Stomach (tissue), 8 donors: ENCODE measurements at regions not wholly inside any gene's neighbourhood (a gene's known extent, or its start where the extent isn't known, plus 50 kb on each side); places are given as distances from the start of the nearest gene placed in this dataset.
A peak's percentile ranks its signal among the peaks of the same experiment; 100 is the strongest.

Experiments used
- DNase-seq, 2 donors: peaks; one replicate each; pipeline versions ENCODE4 v3.0.0 to v3.0.0-alpha.2; 2013 to 2019
- H3K27ac ChIP-seq, 5 donors: fragments of 200-600 bp in 4 of 5; sonication (generic) in 4 of 5; one replicate each; pipeline ENCODE4 v1.5.1; 2013 to 2019; ENCODE audit warnings: mild to moderate bottlenecking in 1 of 5, moderate library complexity in 1 of 5
- H3K27me3 ChIP-seq, 3 donors: fragments of 200-600 bp; sonication (generic); one replicate each; pipeline ENCODE4 v1.5.1; 2017 to 2019; ENCODE audit warnings: mixed run types in 1 of 3
- H3K36me3 ChIP-seq, 4 donors: fragments of 200-600 bp; sonication (generic); 1 replicate in 3 of 4; 2 replicates in 1 of 4; pipeline ENCODE4 v1.5.1; 2016 to 2019
- H3K4me1 ChIP-seq, 4 donors: fragments of 200-600 bp; sonication (generic); one replicate each; pipeline ENCODE4 v1.5.1; 2016 to 2019
- H3K4me3 ChIP-seq, 4 donors: fragments of 200-600 bp; sonication (generic) in 3 of 4; one replicate each; pipeline ENCODE4 v1.5.1; 2016 to 2019; ENCODE audit warnings: mild to moderate bottlenecking in 1 of 4
- H3K9me3 ChIP-seq, 4 donors: fragments of 200-600 bp; sonication (generic); one replicate each; pipeline ENCODE4 v1.5.1; 2016 to 2019
- EP300 ChIP-seq: sonication (generic); formaldehyde crosslinking; IDR thresholded peaks from one replicate; pipeline ENCODE4 v1.6.1; 2017; ENCODE audit warnings: antibody characterized with exemption
- POLR2A ChIP-seq, 4 donors: fragments of 450-650 bp; IDR thresholded peaks; one replicate each; pipeline ENCODE4 v1.6.1; 2016; ENCODE audit warnings: antibody characterized with exemption in 4 of 4, control low read depth in 2 of 4, mild to moderate bottlenecking in 1 of 4, moderate library complexity in 1 of 4
- POLR2AphosphoS5 ChIP-seq, 3 donors: sonication (generic); formaldehyde crosslinking; IDR thresholded peaks; one replicate each; pipeline ENCODE4 v1.6.1; 2016; ENCODE audit warnings: antibody characterized with exemption in 3 of 3
- WGBS, 5 donors: extraction: QIAGEN DNeasy Blood & Tissue Kit in 3 of 5; methylation state at CpG; one replicate each; pipeline versions ENCODE4 v1.1.5 to v1.1.7; 2013 to 2018; 5-methylcytosine and 5-hydroxymethylcytosine counted together
- intact Hi-C: fragments of 100-400 bp; cut with DNase I; formaldehyde crosslinking; loops from one replicate; pipeline ENCODE4 v1.15.1; 2023; ENCODE audit warnings: low total_unique reads
- TF ChIP-seq, protein P1 (sequence below), 7 experiments: fragments of 450-650 bp in 4 of 7; fragments of 200-600 bp in 3 of 7; sonication (generic) in 3 of 7; IDR thresholded peaks; one replicate each; pipeline ENCODE4 v1.5.1; 2016 to 2019; ENCODE audit warnings: antibody characterized with exemption in 7 of 7, control low read depth in 2 of 7, mild to moderate bottlenecking in 1 of 7
- donor health status: healthy with polysubstance abuse.
- donor health status: Bipolar disorder and iron deficiency.
- donor health status: healthy.

DNA sequence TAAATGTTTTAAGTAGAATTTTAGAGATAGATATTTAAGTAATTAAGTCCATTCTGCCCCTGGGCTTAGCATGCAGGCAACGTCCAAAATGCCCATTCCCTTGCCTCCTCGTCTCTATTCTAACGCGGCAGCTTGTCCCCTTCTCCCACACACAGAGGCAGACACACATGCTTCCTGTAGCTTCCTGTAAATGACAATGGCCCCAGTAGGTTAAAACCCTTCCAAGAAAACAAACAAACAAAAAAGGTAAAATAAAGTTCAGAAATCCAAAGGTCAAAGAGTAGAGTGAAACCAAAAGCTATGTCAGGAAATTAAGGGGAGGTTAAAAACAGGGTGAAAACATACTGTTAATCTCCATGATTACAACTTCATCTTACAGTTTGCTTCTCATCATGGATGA, 857.6 kb downstream of the GATA3 start:
- Histone ChIP-seq H3K4me3 (no peak overlapping the region), H3K36me3 (no peaks in the 10 kb centered on the region), H3K27me3 (no peaks in the 10 kb centered on the region), H3K9me3 (no peaks in the 10 kb centered on the region), H3K27ac (no peak overlapping the region), H3K4me1 (no peaks in the 10 kb centered on the region)
- WGBS, 5 donors, result 50 to 64% (median 55%) methylated on average over 4 of the region's 4 CpGs
- no peak for DNase-seq
- TF ChIP-seq POLR2A (IDR thresholded peaks at IDR 0.05) (no peak), POLR2AphosphoS5 (IDR thresholded peaks at IDR 0.05) (no peak), EP300 (no peak)
- TF ChIP-seq, protein P1, sequence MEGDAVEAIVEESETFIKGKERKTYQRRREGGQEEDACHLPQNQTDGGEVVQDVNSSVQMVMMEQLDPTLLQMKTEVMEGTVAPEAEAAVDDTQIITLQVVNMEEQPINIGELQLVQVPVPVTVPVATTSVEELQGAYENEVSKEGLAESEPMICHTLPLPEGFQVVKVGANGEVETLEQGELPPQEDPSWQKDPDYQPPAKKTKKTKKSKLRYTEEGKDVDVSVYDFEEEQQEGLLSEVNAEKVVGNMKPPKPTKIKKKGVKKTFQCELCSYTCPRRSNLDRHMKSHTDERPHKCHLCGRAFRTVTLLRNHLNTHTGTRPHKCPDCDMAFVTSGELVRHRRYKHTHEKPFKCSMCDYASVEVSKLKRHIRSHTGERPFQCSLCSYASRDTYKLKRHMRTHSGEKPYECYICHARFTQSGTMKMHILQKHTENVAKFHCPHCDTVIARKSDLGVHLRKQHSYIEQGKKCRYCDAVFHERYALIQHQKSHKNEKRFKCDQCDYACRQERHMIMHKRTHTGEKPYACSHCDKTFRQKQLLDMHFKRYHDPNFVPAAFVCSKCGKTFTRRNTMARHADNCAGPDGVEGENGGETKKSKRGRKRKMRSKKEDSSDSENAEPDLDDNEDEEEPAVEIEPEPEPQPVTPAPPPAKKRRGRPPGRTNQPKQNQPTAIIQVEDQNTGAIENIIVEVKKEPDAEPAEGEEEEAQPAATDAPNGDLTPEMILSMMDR (IDR thresholded peaks at IDR 0.05), result peak in 1 of 7 experiments; percentile 4
- intact Hi-C loops, result no loop called here

DNA sequence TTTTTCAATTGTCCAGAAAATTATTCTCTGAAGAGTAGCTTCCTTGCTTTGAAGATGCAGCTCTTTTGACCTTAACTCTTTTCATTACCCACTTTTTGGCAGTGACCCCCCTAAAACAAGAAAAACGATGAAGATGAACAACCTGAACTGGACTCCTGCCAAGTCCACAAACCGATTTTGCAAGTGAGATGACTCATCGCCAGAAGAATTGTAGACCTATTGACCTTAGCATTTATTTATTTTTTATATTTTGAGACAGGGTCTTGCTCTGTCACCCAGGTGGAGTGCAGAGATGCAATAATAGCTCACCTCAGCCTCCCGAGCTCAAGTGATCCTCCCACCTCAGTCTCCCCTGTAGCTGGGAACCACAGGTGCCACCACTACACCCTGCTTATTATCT, 859.2 kb downstream of the GATA3 start:
- H3K9me3 ChIP-seq, result no peaks in the 10 kb centered on the region
- H3K27me3 ChIP-seq, result no peaks in the 10 kb centered on the region
- no peaks in the 10 kb centered on the region for H3K4me1 ChIP-seq
- H3K27ac ChIP-seq, result no peak overlapping the region
- no peak overlapping the region for H3K4me3 ChIP-seq
- intact Hi-C loops, result no loop called here
- TF ChIP-seq, protein P1 (IDR thresholded peaks at IDR 0.05), result no peak
- TF ChIP-seq POLR2A (IDR thresholded peaks at IDR 0.05), result no peak
- no peaks in the 10 kb centered on the region for H3K36me3 ChIP-seq
- WGBS, 5 donors, result 50 to 59% (median 54%) methylated on average over 4 of the region's 4 CpGs
- no peak for DNase-seq

DNA sequence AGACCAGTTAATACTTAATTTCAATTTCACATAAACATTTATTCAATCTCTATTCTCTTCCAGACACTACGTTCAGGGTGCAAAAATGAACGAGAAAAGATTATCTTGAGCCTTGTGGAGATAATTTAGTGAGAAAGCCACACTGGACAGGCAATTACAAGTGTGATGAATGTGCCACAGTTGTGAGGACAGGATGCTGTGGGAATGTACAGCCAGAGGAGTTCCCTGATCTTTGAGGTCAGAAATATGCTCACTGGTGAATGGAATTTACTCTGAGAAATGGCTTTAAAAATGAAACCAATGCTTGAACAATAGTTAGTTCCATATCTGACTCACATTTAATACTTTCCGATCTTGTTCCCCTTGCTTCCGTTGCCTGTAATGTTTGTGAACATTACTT, 864.8 kb downstream of the GATA3 start:
- no peak overlapping the region for H3K27ac ChIP-seq
- DNase-seq, result no peak
- TF ChIP-seq EP300 (no peak), POLR2AphosphoS5 (IDR thresholded peaks at IDR 0.05) (no peak), POLR2A (IDR thresholded peaks at IDR 0.05) (no peak)
- TF ChIP-seq, protein P1 (IDR thresholded peaks at IDR 0.05), result no peak
- no peaks in the 10 kb centered on the region for H3K27me3 ChIP-seq
- no peaks in the 10 kb centered on the region for H3K9me3 ChIP-seq
- H3K4me1 ChIP-seq, result no peaks in the 10 kb centered on the region
- H3K36me3 ChIP-seq, result no peaks in the 10 kb centered on the region
- WGBS, 5 donors, result 52 to 67% (median 57%) methylated on average over 4 of the region's 4 CpGs
- no peak overlapping the region for H3K4me3 ChIP-seq
- intact Hi-C loops, result no loop called here

DNA sequence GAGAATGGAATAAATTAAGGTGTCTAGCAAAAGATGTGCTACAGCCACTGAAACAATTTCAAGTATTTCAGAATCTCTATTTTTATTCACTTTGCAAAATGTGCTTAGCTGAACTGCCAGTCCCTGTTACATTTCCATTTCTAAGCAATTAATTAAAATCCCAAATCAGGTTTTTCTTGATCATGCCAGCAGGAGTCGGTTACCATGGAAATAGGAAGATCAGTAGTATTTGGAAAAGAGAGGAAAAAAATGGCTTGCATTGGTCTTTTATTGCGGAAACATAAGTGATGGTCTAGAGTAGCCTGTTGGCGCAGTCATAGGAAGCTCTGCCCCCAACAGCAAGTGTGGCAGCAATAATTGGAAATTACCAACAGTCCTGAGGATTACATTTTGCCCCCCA, 867.1 kb downstream of the GATA3 start:
- no peaks in the 10 kb centered on the region for H3K36me3 ChIP-seq
- intact Hi-C loops, result no loop called here
- no peak overlapping the region for H3K27ac ChIP-seq
- H3K4me1 ChIP-seq, result no peaks in the 10 kb centered on the region
- H3K27me3 ChIP-seq, result no peaks in the 10 kb centered on the region
- TF ChIP-seq POLR2AphosphoS5 (IDR thresholded peaks at IDR 0.05) (no peak), EP300 (no peak), POLR2A (IDR thresholded peaks at IDR 0.05) (no peak)
- TF ChIP-seq, protein P1 (IDR thresholded peaks at IDR 0.05), result no peak
- peaks cover 0 to 4% (median 2%) of the 10 kb centered on the region in 4 donors for H3K9me3 ChIP-seq
- no peak for DNase-seq
- no peak overlapping the region for H3K4me3 ChIP-seq
- WGBS, 5 donors, result 41 to 81% (median 69%) methylated on average over 3 of the region's 3 CpGs
